ENCODE measurements at regions not wholly inside any gene's neighbourhood (a gene's known extent, or its start where the extent isn't known, plus 50 kb on each side); places are given as distances from the start of the nearest gene placed in this dataset.

- no peaks in the 10 kb centered on the region for H3K9me3 ChIP-seq
- no peaks in the 10 kb centered on the region for H3K4me1 ChIP-seq
- intact Hi-C loops (cut with DNase I), result no loop called here
- H3K36me3 ChIP-seq (replicated peaks in 1 of 2; ENCODE audit: insufficient read depth in 1 of 2, low read depth in 2 of 2), result no peaks in the 10 kb centered on the region
- no peak overlapping the region for H3K27ac ChIP-seq
- H3K4me3 ChIP-seq, result no peak overlapping the region
- TF ChIP-seq CTCF (IDR thresholded peaks at IDR 0.05) (no peak), POLR2A (IDR thresholded peaks at IDR 0.05) (no peak)
- no peaks in the 10 kb centered on the region for H3K27me3 ChIP-seq
- DNase-seq (no peak), ATAC-seq (no peak)
- 43 to 48% methylated on average over 3 of the region's 3 CpGs for WGBS, 2 donors
Observed at GRCh38 chr11:116394022-116394421, 378.8 kb downstream of the BUD13 start.

- H3K4me1 ChIP-seq, result no peaks in the 10 kb centered on the region
- H3K27me3 ChIP-seq, result no peaks in the 10 kb centered on the region
- no peaks in the 10 kb centered on the region for H3K36me3 ChIP-seq (replicated peaks in 1 of 2; ENCODE audit: insufficient read depth in 1 of 2, low read depth in 2 of 2)
- no peaks in the 10 kb centered on the region for H3K9me3 ChIP-seq
- 47 to 73% methylated on average over 3 of the region's 3 CpGs for WGBS, 2 donors
- no peak overlapping the region for H3K4me3 ChIP-seq
- no peak for DNase-seq
- no peak for ATAC-seq
- no peak overlapping the region for H3K27ac ChIP-seq
- TF ChIP-seq CTCF (IDR thresholded peaks at IDR 0.05) (no peak), POLR2A (IDR thresholded peaks at IDR 0.05) (no peak)
- intact Hi-C loops (cut with DNase I), result no loop called here
Observed at GRCh38 chr11:116390963-116391362, 381.8 kb downstream of the BUD13 start.

GRCh38 chr11:116388146-116388545, 384.6 kb downstream of the BUD13 start:
- ATAC-seq (no peak), DNase-seq (no peak)
- H3K27ac ChIP-seq, result no peak overlapping the region
- no peak for TF ChIP-seq POLR2A (IDR thresholded peaks at IDR 0.05)
- TF ChIP-seq CTCF (IDR thresholded peaks at IDR 0.05), result no peak
- H3K4me1 ChIP-seq, result no peaks in the 10 kb centered on the region
- H3K27me3 ChIP-seq, result no peaks in the 10 kb centered on the region
- H3K9me3 ChIP-seq, result no peaks in the 10 kb centered on the region
- H3K4me3 ChIP-seq, result no peak overlapping the region
- intact Hi-C loops (cut with DNase I), result no loop called here
- WGBS, 2 donors, result 44 to 52% methylated on average over 1 of the region's 1 CpG
- no peaks in the 10 kb centered on the region for H3K36me3 ChIP-seq (replicated peaks in 1 of 2; ENCODE audit: insufficient read depth in 1 of 2, low read depth in 2 of 2)

- Histone ChIP-seq H3K27me3 (no peaks in the 10 kb centered on the region), H3K36me3 (replicated peaks in 1 of 2; ENCODE audit: insufficient read depth in 1 of 2, low read depth in 2 of 2) (no peaks in the 10 kb centered on the region), H3K27ac (no peak overlapping the region), H3K4me1 (no peaks in the 10 kb centered on the region), H3K4me3 (no peak overlapping the region), H3K9me3 (no peaks in the 10 kb centered on the region)
- 60 to 79% methylated on average over 2 of the region's 2 CpGs for WGBS, 2 donors
- DNase-seq, result no peak
- TF ChIP-seq CTCF (IDR thresholded peaks at IDR 0.05), result no peak
- no peak for TF ChIP-seq POLR2A (IDR thresholded peaks at IDR 0.05)
- intact Hi-C loops (cut with DNase I), result no loop called here
- ATAC-seq, result no peak
Observed at GRCh38 chr11:116387641-116388040, 385.1 kb downstream of the BUD13 start.

- WGBS, 2 donors, result 84 to 88% methylated on average over 4 to 9 of the region's 9 CpGs
- TF ChIP-seq POLR2A (IDR thresholded peaks at IDR 0.05) (no peak), CTCF (IDR thresholded peaks at IDR 0.05) (no peak)
- Histone ChIP-seq H3K27ac (no peak overlapping the region), H3K4me3 (no peak overlapping the region), H3K4me1 (no peaks in the 10 kb centered on the region), H3K36me3 (replicated peaks in 1 of 2; ENCODE audit: insufficient read depth in 1 of 2, low read depth in 2 of 2) (no peaks in the 10 kb centered on the region), H3K9me3 (no peaks in the 10 kb centered on the region), H3K27me3 (no peaks in the 10 kb centered on the region)
- DNase-seq, result no peak
- ATAC-seq, result no peak
- intact Hi-C loops (cut with DNase I), result no loop called here
Observed at GRCh38 chr11:116386118-116386699, 386.6 kb downstream of the BUD13 start.
